PC-3 (cell line): ENCODE measurements at regions not wholly inside any gene's neighbourhood (a gene's known extent, or its start where the extent isn't known, plus 50 kb on each side); places are given as distances from the start of the nearest gene placed in this dataset.

Source experiments
- ATAC-seq: fragments of 200-7000 bp; cut with Tn5 transposase; 2 replicates; pipeline ENCODE4 v1.9.1; 2020; ENCODE audit warnings: mild to moderate bottlenecking, moderate library complexity
- BruUV-seq: library from RNA; stranded (reverse); fragments of 400-500 nt; replicated peaks from 2 replicates; lab custom pipeline; 2021; lab: Mats Ljungman, UMichigan
- CTCF ChIA-PET: fragments of 300-600 bp; sonication (Branson Sonifier 250); formaldehyde crosslinking; loops from one replicate; lab custom pipeline; 2022; ENCODE audit warnings: antibody characterized with exemption; lab: Charles Lee
- POLR2A ChIA-PET: fragments of 300-600 bp; sonication (Branson Sonifier 250); formaldehyde crosslinking; loops from one replicate; lab custom pipeline; 2022; ENCODE audit warnings: antibody characterized with exemption; ENCODE audit not compliant: unreplicated experiment; lab: Charles Lee
- DNase-seq: peaks from one replicate; pipeline ENCODE4 v3.0.0-alpha.2; 2015
- H2AFZ ChIP-seq: fragments of 300-600 bp; sonication (generic); 2 replicates; pipeline ENCODE4 v1.6.0; 2016; ENCODE audit warnings: antibody characterized with exemption, low read length
- H3F3A ChIP-seq: fragments of 300-600 bp; sonication (generic); one replicate; pipeline ENCODE4 v1.6.0; 2017; ENCODE audit warnings: antibody characterized with exemption, low read length, control low read depth, mild to moderate bottlenecking; ENCODE audit not compliant: unreplicated experiment
- H3K27ac ChIP-seq: fragments of 300-600 bp; sonication (generic); 2 replicates; pipeline ENCODE4 v1.5.1; 2016; ENCODE audit warnings: mild to moderate bottlenecking, low read length
- H3K27me3 ChIP-seq: fragments of 300-600 bp; sonication (generic); 2 replicates; pipeline ENCODE4 v1.6.1; 2016; ENCODE audit warnings: low read length, mixed read lengths
- H3K36me3 ChIP-seq: fragments of 300-600 bp; sonication (generic); 2 replicates; pipeline ENCODE4 v1.6.1; 2016; ENCODE audit warnings: low read depth, mixed run types, low read length, mixed read lengths
- H3K4me1 ChIP-seq: fragments of 300-600 bp; sonication (generic); 2 replicates; pipeline ENCODE4 v1.5.1; 2016; ENCODE audit warnings: low read length; ENCODE audit not compliant: insufficient read depth
- H3K4me2 ChIP-seq: fragments of 300-600 bp; sonication (generic); 2 replicates; pipeline ENCODE4 v1.6.0; 2016; ENCODE audit warnings: low read length
- H3K4me3 ChIP-seq: fragments of 300-600 bp; sonication (generic); 2 replicates; pipeline ENCODE4 v1.5.1; 2016; ENCODE audit warnings: mild to moderate bottlenecking, low read length, mixed read lengths
- H3K79me2 ChIP-seq: fragments of 300-600 bp; sonication (generic); 2 replicates; pipeline ENCODE4 v1.6.1; 2017; ENCODE audit warnings: low read length, mixed read lengths
- H3K9ac ChIP-seq: fragments of 300-600 bp; sonication (generic); 2 replicates; pipeline ENCODE4 v1.6.0; 2016; ENCODE audit warnings: mild to moderate bottlenecking, low read length
- H3K9me2 ChIP-seq: fragments of 300-600 bp; sonication (generic); replicated peaks from 2 replicates; pipeline ENCODE4 v1.6.1; 2016; ENCODE audit warnings: mixed run types, low read length, mixed read lengths
- H3K9me3 ChIP-seq: fragments of 300-600 bp; sonication (generic); 2 replicates; pipeline ENCODE4 v1.6.1; 2016; ENCODE audit warnings: low read length, mixed read lengths
- H4K20me1 ChIP-seq: fragments of 300-600 bp; sonication (generic); 2 replicates; pipeline ENCODE4 v1.6.1; 2016; ENCODE audit warnings: low read length, mixed read lengths
- CTCF ChIP-seq: fragments of 300-600 bp; sonication (generic); conservative IDR thresholded peaks from 2 replicates; pipeline ENCODE4 v1.5.1; 2017; ENCODE audit warnings: antibody characterized with exemption, low read depth, mild to moderate bottlenecking, low read length
- EZH2 ChIP-seq: fragments of 300-600 bp; sonication (generic); IDR thresholded peaks from one replicate; pipeline ENCODE4 v1.6.1; 2017; ENCODE audit warnings: antibody characterized with exemption, mild to moderate bottlenecking, low read length; ENCODE audit not compliant: unreplicated experiment
- EZH2phosphoT487 ChIP-seq: fragments of 300-600 bp; sonication (generic); IDR thresholded peaks from 2 replicates; pipeline ENCODE4 v1.6.1; 2018; ENCODE audit warnings: mild to moderate bottlenecking, antibody characterized with exemption, low read length, borderline replicate concordance
- intact Hi-C: fragments of 100-400 bp; cut with micrococcal nuclease; formaldehyde crosslinking; loops from 2 replicates; pipeline ENCODE4 v1.9.0; 2023

GRCh38 chr9:26673261-26673660 is 219.3 kb downstream of the CAAP1 start:
- Histone ChIP-seq H3K9me3 (no peaks in the 10 kb centered on the region), H4K20me1 (no peaks in the 10 kb centered on the region), H2AFZ (no peak overlapping the region), H3K27me3 (no peaks in the 10 kb centered on the region), H3K36me3 (no peaks in the 10 kb centered on the region), H3K27ac (no peak overlapping the region), H3K4me2 (no peak overlapping the region), H3K4me1 (peaks cover 2% of the 10 kb centered on the region; the same call in 1 of the 2 replicates), H3K4me3 (no peak overlapping the region), H3K9ac (no peak overlapping the region), H3K9me2 (no peaks in the 10 kb centered on the region), H3K79me2 (no peaks in the 10 kb centered on the region), H3F3A (no peaks in the 10 kb centered on the region)
- no TSS peak for BruUV-seq
- ATAC-seq: no peak
- ChIA-PET CTCF (no interaction called here), POLR2A (no interaction called here)
- no peak for DNase-seq
- no peak for TF ChIP-seq EZH2
- no peak for TF ChIP-seq EZH2phosphoT487
- no peak for TF ChIP-seq CTCF
- intact Hi-C loops: no loop called here

- H4K20me1 ChIP-seq: no peaks in the 10 kb centered on the region
- H3K27ac ChIP-seq: no peak overlapping the region
- no peak overlapping the region for H3K4me2 ChIP-seq
- no peaks in the 10 kb centered on the region for H3K36me3 ChIP-seq
- TF ChIP-seq EZH2phosphoT487 (no peak), EZH2 (no peak), CTCF (no peak)
- no peak overlapping the region for H2AFZ ChIP-seq
- H3K27me3 ChIP-seq: no peaks in the 10 kb centered on the region
- no peak overlapping the region for H3K4me3 ChIP-seq
- no peaks in the 10 kb centered on the region for H3K4me1 ChIP-seq
- no peaks in the 10 kb centered on the region for H3K9me3 ChIP-seq
- H3K79me2 ChIP-seq: no peaks in the 10 kb centered on the region
- ChIA-PET CTCF (no interaction called here), POLR2A (no interaction called here)
- no peaks in the 10 kb centered on the region for H3K9me2 ChIP-seq
- no peak for DNase-seq
- intact Hi-C loops: no loop called here
- H3F3A ChIP-seq: no peaks in the 10 kb centered on the region
- no peak overlapping the region for H3K9ac ChIP-seq
- no peak for ATAC-seq
- BruUV-seq: no TSS peak
These were observed 222.6 kb downstream of the CAAP1 start for GRCh38 chr9:26669701-26670670.

- TF ChIP-seq CTCF: no peak
- TF ChIP-seq EZH2: no peak
- TF ChIP-seq EZH2phosphoT487: no peak
- Histone ChIP-seq H3K4me2 (no peak overlapping the region), H3K4me3 (no peak overlapping the region), H3K36me3 (no peaks in the 10 kb centered on the region), H4K20me1 (no peaks in the 10 kb centered on the region), H3K27ac (no peak overlapping the region), H3K79me2 (no peaks in the 10 kb centered on the region), H3K9me3 (no peaks in the 10 kb centered on the region), H3F3A (no peaks in the 10 kb centered on the region), H3K4me1 (no peaks in the 10 kb centered on the region), H3K27me3 (no peaks in the 10 kb centered on the region), H3K9me2 (no peaks in the 10 kb centered on the region), H3K9ac (no peak overlapping the region), H2AFZ (no peak overlapping the region)
- ATAC-seq (no peak), DNase-seq (no peak)
- no TSS peak for BruUV-seq
- intact Hi-C loops: no loop called here
- ChIA-PET CTCF (no interaction called here), POLR2A (no interaction called here)
These were observed 224.7 kb downstream of the CAAP1 start for GRCh38 chr9:26667882-26668281.
